Gastroesophageal sphincter (tissue), 3 donors: ENCODE measurements at regions not wholly inside any gene's neighbourhood (a gene's known extent, or its start where the extent isn't known, plus 50 kb on each side); places are given as distances from the start of the nearest gene placed in this dataset.

Source experiments
- CTCF ChIP-seq, 4 experiments: fragments of 200-600 bp in 2 of 4; fragments of 450-650 bp in 2 of 4; sonication (generic) in 1 of 4; IDR thresholded peaks; one replicate each; pipeline ENCODE4 v1.5.1; 2017 to 2019; ENCODE audit warnings: antibody characterized with exemption in 4 of 4, mild to moderate bottlenecking in 2 of 4, moderate library complexity in 2 of 4
- EP300 ChIP-seq: sonication (generic); formaldehyde crosslinking; IDR thresholded peaks from one replicate; pipeline ENCODE4 v1.6.1; 2017; ENCODE audit warnings: antibody characterized with exemption, mild to moderate bottlenecking
- POLR2A ChIP-seq, 2 donors: fragments of 450-650 bp; IDR thresholded peaks; one replicate each; pipeline ENCODE4 v1.6.1; 2017; ENCODE audit warnings: antibody characterized with exemption in 2 of 2, mild to moderate bottlenecking in 2 of 2, moderate library complexity in 1 of 2
- POLR2AphosphoS5 ChIP-seq: sonication (generic); formaldehyde crosslinking; IDR thresholded peaks from one replicate; pipeline ENCODE4 v1.6.1; 2017; ENCODE audit warnings: antibody characterized with exemption

GRCh38 chr4:62560858-62561257, 1360.7 kb downstream of the ADGRL3 start:
- TF ChIP-seq CTCF (IDR thresholded peaks at IDR 0.05), result no peak
- no peak for TF ChIP-seq POLR2AphosphoS5
- no peak for TF ChIP-seq EP300
- TF ChIP-seq POLR2A (IDR thresholded peaks at IDR 0.05), result no peak
